IPS-20b (cell line): ENCODE measurements at regions not wholly inside any gene's neighbourhood (a gene's known extent, or its start where the extent isn't known, plus 50 kb on each side); places are given as distances from the start of the nearest gene placed in this dataset.
A peak's percentile ranks its signal among the peaks of the same experiment; 100 is the strongest.

Source experiments
- H3K27ac ChIP-seq: one replicate; pipeline ENCODE4 v1.5.1; 2013; ENCODE audit warnings: low read length
- H3K27me3 ChIP-seq: 2 replicates; pipeline ENCODE4 v1.6.1; 2013; ENCODE audit warnings: mild to moderate bottlenecking, low read length, inconsistent platforms; ENCODE audit not compliant: insufficient read depth
- H3K36me3 ChIP-seq: 2 replicates; pipeline ENCODE4 v1.6.1; 2013; ENCODE audit warnings: low read depth, mild to moderate bottlenecking, inconsistent platforms, low read length, moderate library complexity; ENCODE audit not compliant: insufficient read depth
- H3K4me1 ChIP-seq: 2 replicates; pipeline ENCODE4 v1.6.1; 2013; ENCODE audit warnings: mild to moderate bottlenecking, control low read depth, inconsistent platforms, low read length, moderate library complexity; ENCODE audit not compliant: insufficient read depth
- H3K4me3 ChIP-seq: 2 replicates; pipeline ENCODE4 v1.5.1; 2013; ENCODE audit warnings: mild to moderate bottlenecking, low read length, inconsistent platforms
- H3K9ac ChIP-seq: 2 replicates; pipeline ENCODE4 v1.6.1; 2013; ENCODE audit warnings: low read depth, mild to moderate bottlenecking, inconsistent platforms, low read length, moderate library complexity
- H3K9me3 ChIP-seq: 2 replicates; pipeline ENCODE4 v1.6.1; 2013; ENCODE audit warnings: mild to moderate bottlenecking, low read depth, low read length, inconsistent platforms; ENCODE audit not compliant: insufficient read depth

GRCh38 chr1:224506141-224506814, 71.7 kb upstream of the WDR26 start:
- Histone ChIP-seq H3K9ac (peak overlapping the region; percentile 3; the same call in 1 of the 2 replicates), H3K27ac (no peak overlapping the region), H3K4me3 (no peak overlapping the region), H3K9me3 (no peaks in the 10 kb centered on the region), H3K4me1 (peaks cover 37% of the 10 kb centered on the region), H3K36me3 (no peaks in the 10 kb centered on the region), H3K27me3 (no peaks in the 10 kb centered on the region)

- Histone ChIP-seq H3K4me1 (peaks cover 26% of the 10 kb centered on the region), H3K27ac (no peak overlapping the region), H3K36me3 (no peaks in the 10 kb centered on the region), H3K27me3 (no peaks in the 10 kb centered on the region), H3K9me3 (no peaks in the 10 kb centered on the region), H3K9ac (no peak overlapping the region), H3K4me3 (no peak overlapping the region)
Measured at GRCh38 chr1:224507771-224508523, 73.3 kb upstream of the WDR26 start.

GRCh38 chr1:224509907-224510306, 75.3 kb upstream of the WDR26 start:
- Histone ChIP-seq H3K27ac (no peak overlapping the region), H3K36me3 (no peaks in the 10 kb centered on the region), H3K9ac (no peak overlapping the region), H3K4me3 (no peak overlapping the region), H3K9me3 (no peaks in the 10 kb centered on the region), H3K4me1 (peaks cover 9% of the 10 kb centered on the region), H3K27me3 (no peaks in the 10 kb centered on the region)

- H3K9me3 ChIP-seq = no peaks in the 10 kb centered on the region
- H3K27ac ChIP-seq = no peak overlapping the region
- no peaks in the 10 kb centered on the region for H3K27me3 ChIP-seq
- H3K4me1 ChIP-seq = peaks cover 4% of the 10 kb centered on the region
- no peaks in the 10 kb centered on the region for H3K36me3 ChIP-seq
- no peak overlapping the region for H3K9ac ChIP-seq
- H3K4me3 ChIP-seq = no peak overlapping the region
Measured at GRCh38 chr1:224510880-224511645, 76.5 kb upstream of the WDR26 start.

- Histone ChIP-seq H3K4me3 (no peak overlapping the region), H3K27me3 (no peaks in the 10 kb centered on the region), H3K36me3 (no peaks in the 10 kb centered on the region), H3K9me3 (no peaks in the 10 kb centered on the region), H3K9ac (no peak overlapping the region), H3K27ac (no peak overlapping the region), H3K4me1 (no peaks in the 10 kb centered on the region)
Measured at GRCh38 chr1:224512600-224513151, 78.1 kb upstream of the WDR26 start.

- Histone ChIP-seq H3K27me3 (no peaks in the 10 kb centered on the region), H3K36me3 (no peaks in the 10 kb centered on the region), H3K27ac (no peak overlapping the region), H3K4me1 (no peaks in the 10 kb centered on the region), H3K9ac (no peak overlapping the region), H3K9me3 (no peaks in the 10 kb centered on the region), H3K4me3 (no peak overlapping the region)
Measured at GRCh38 chr1:224513383-224513782, 78.8 kb upstream of the WDR26 start.

GRCh38 chr1:224513787-224514209, 79.2 kb upstream of the WDR26 start:
- H3K9me3 ChIP-seq = no peaks in the 10 kb centered on the region
- H3K27ac ChIP-seq = no peak overlapping the region
- H3K4me1 ChIP-seq = no peaks in the 10 kb centered on the region
- no peaks in the 10 kb centered on the region for H3K36me3 ChIP-seq
- no peak overlapping the region for H3K9ac ChIP-seq
- H3K4me3 ChIP-seq = no peak overlapping the region
- no peaks in the 10 kb centered on the region for H3K27me3 ChIP-seq

- Histone ChIP-seq H3K4me1 (no peaks in the 10 kb centered on the region), H3K9ac (no peak overlapping the region), H3K36me3 (no peaks in the 10 kb centered on the region), H3K9me3 (no peaks in the 10 kb centered on the region), H3K27ac (no peak overlapping the region), H3K27me3 (no peaks in the 10 kb centered on the region), H3K4me3 (no peak overlapping the region)
Measured at GRCh38 chr1:224517171-224517570, 82.6 kb upstream of the WDR26 start.

GRCh38 chr1:224518528-224518927, 83.9 kb upstream of the WDR26 start:
- no peaks in the 10 kb centered on the region for H3K4me1 ChIP-seq
- no peak overlapping the region for H3K9ac ChIP-seq
- no peaks in the 10 kb centered on the region for H3K9me3 ChIP-seq
- H3K36me3 ChIP-seq = no peaks in the 10 kb centered on the region
- no peak overlapping the region for H3K4me3 ChIP-seq
- no peak overlapping the region for H3K27ac ChIP-seq
- no peaks in the 10 kb centered on the region for H3K27me3 ChIP-seq

- Histone ChIP-seq H3K9ac (no peak overlapping the region), H3K27ac (no peak overlapping the region), H3K27me3 (no peaks in the 10 kb centered on the region), H3K36me3 (no peaks in the 10 kb centered on the region), H3K4me3 (no peak overlapping the region), H3K9me3 (no peaks in the 10 kb centered on the region), H3K4me1 (no peaks in the 10 kb centered on the region)
Measured at GRCh38 chr1:224519874-224520273, 85.3 kb upstream of the WDR26 start.

GRCh38 chr1:224520808-224521207, 86.2 kb upstream of the WDR26 start:
- H3K9ac ChIP-seq = no peak overlapping the region
- no peak overlapping the region for H3K4me3 ChIP-seq
- no peaks in the 10 kb centered on the region for H3K27me3 ChIP-seq
- H3K4me1 ChIP-seq = no peaks in the 10 kb centered on the region
- H3K9me3 ChIP-seq = no peaks in the 10 kb centered on the region
- no peaks in the 10 kb centered on the region for H3K36me3 ChIP-seq
- no peak overlapping the region for H3K27ac ChIP-seq
